ENCODE measurements at regions not wholly inside any gene's neighbourhood (a gene's known extent, or its start where the extent isn't known, plus 50 kb on each side); places are given as distances from the start of the nearest gene placed in this dataset.

- Histone ChIP-seq H3K9ac (ENCODE audit: low read depth in 1 of 2, low read length in 2 of 2) (no peak overlapping the region), H3K4me1 (ENCODE audit: control insufficient read depth in 4 of 4, insufficient read depth in 4 of 4, low read length in 3 of 4) (no peaks in the 10 kb centered on the region), H3K27me3 (ENCODE audit: control insufficient read depth in 4 of 4, insufficient read depth in 4 of 4, low read length in 3 of 4) (peaks cover 0 to 4% (median 2%) of the 10 kb centered on the region in 4 donors), H3K36me3 (ENCODE audit: control insufficient read depth in 4 of 4, insufficient read depth in 3 of 4, low read depth in 1 of 4, low read length in 3 of 4) (no peaks in the 10 kb centered on the region), H3K27ac (ENCODE audit: low read depth in 1 of 2, low read length in 2 of 2) (no peak overlapping the region), H3K4me3 (ENCODE audit: low read depth in 1 of 3, low read length in 3 of 3) (no peak overlapping the region), H3K9me3 (ENCODE audit: control insufficient read depth in 4 of 4, low read length in 3 of 4) (peaks cover 0 to 5% (median under 1%) of the 10 kb centered on the region in 4 donors)
- DNase-seq (ENCODE audit: low spot score): no peak
- 78% methylated on average over 1 of the region's 1 CpG for WGBS
- TF ChIP-seq YY1 (IDR thresholded peaks at IDR 0.05) (no peak), GABPA (IDR thresholded peaks at IDR 0.05 in 1 of 2, conservative IDR thresholded peaks at IDR 0.05 in 1 of 2) (no peak), TAF1 (conservative IDR thresholded peaks at IDR 0.05) (no peak), MAX (IDR thresholded peaks at IDR 0.05) (no peak), HNF4A (conservative IDR thresholded peaks at IDR 0.05) (no peak), SP1 (IDR thresholded peaks at IDR 0.05) (no peak), CTCF (IDR thresholded peaks at IDR 0.05; ENCODE audit: low read depth, low read length, missing input control) (no peak), HNF4G (IDR thresholded peaks at IDR 0.05) (no peak), FOXA1 (IDR thresholded peaks at IDR 0.05) (no peak), RAD21 (IDR thresholded peaks at IDR 0.05) (no peak), FOXA2 (IDR thresholded peaks at IDR 0.05) (no peak), REST (IDR thresholded peaks at IDR 0.05) (no peak), ATF3 (IDR thresholded peaks at IDR 0.05) (no peak), NR2F2 (IDR thresholded peaks at IDR 0.05) (no peak), RXRA (IDR thresholded peaks at IDR 0.05) (no peak), ZBTB33 (IDR thresholded peaks at IDR 0.05) (no peak), EGR1 (IDR thresholded peaks at IDR 0.05; ENCODE audit: low read depth in 2 of 2) (no peak)
Measured at GRCh38 chr1:38600286-38600685, 259.3 kb downstream of the RRAGC start.

- Histone ChIP-seq H3K27me3 (ENCODE audit: control insufficient read depth in 4 of 4, insufficient read depth in 4 of 4, low read length in 3 of 4) (peaks cover 0 to 6% (median 2%) of the 10 kb centered on the region in 4 donors), H3K4me1 (ENCODE audit: control insufficient read depth in 4 of 4, insufficient read depth in 4 of 4, low read length in 3 of 4) (no peaks in the 10 kb centered on the region)
- no peak for TF ChIP-seq EGR1 (IDR thresholded peaks at IDR 0.05; ENCODE audit: low read depth in 2 of 2)
Measured at GRCh38 chr1:38598118-38598517, 261.5 kb downstream of the RRAGC start.

More at GRCh38 chr1:38598118-38598517, 261.5 kb downstream of the RRAGC start:
- Histone ChIP-seq H3K4me3 (ENCODE audit: low read depth in 1 of 3, low read length in 3 of 3) (no peak overlapping the region), H3K27ac (ENCODE audit: low read depth in 1 of 2, low read length in 2 of 2) (no peak overlapping the region), H3K9me3 (ENCODE audit: control insufficient read depth in 4 of 4, low read length in 3 of 4) (peaks cover 2 to 21% (median 12%) of the 10 kb centered on the region in 4 donors), H3K9ac (ENCODE audit: low read depth in 1 of 2, low read length in 2 of 2) (no peak overlapping the region), H3K36me3 (ENCODE audit: control insufficient read depth in 4 of 4, insufficient read depth in 3 of 4, low read depth in 1 of 4, low read length in 3 of 4) (no peaks in the 10 kb centered on the region)
- WGBS: 94% methylated on average over 1 of the region's 1 CpG
- no peak for DNase-seq (ENCODE audit: low spot score)

Measured in liver (tissue), 8 donors.